GM19043 (cell line): ENCODE measurements at regions not wholly inside any gene's neighbourhood (a gene's known extent, or its start where the extent isn't known, plus 50 kb on each side); places are given as distances from the start of the nearest gene placed in this dataset.
A peak's percentile ranks its signal among the peaks of the same experiment; 100 is the strongest.

Source experiments
- ATAC-seq: cut with Tn5 transposase; IDR thresholded peaks from one replicate; pipeline ENCODE4 v1.9.1; 2021; ENCODE audit warnings: low read depth; ENCODE audit not compliant: unreplicated experiment

DNA sequence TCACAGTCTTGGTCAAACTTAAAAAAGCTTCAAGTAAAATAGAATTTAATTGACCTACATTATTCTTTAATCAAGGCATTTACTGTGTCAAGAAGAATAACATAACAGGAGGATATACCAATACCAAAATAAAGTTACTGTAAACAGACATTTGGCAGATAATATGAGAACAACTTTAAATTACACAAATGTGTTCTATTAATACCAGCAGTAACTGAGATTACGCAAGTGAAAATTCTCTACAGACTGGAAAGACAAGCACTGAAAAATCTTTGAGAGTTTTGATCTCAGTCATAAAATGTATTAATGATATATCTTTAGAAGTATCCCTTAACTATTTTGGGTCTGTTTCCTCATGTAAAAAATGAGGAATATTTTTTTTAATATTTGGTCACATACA is 169.2 kb upstream of the SOX5 start:
- ATAC-seq, result no peak

DNA sequence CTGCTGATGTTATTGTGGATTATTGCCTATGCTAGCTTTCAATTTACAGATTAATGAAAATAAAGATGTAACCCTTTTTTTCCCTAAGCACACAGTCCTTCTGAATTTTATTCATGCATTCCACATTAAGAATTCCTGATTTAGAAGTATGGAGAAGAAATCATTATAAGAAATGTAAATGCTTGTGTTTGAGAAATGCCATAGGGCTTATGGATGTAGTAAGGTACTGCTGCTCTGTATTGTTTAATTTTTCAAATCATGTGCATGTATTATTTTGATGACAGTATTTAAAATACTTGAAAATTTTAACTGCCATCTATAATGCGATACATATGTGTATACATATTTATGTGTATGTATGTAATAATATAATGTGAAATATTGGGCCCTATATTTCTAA is 167.1 kb upstream of the SOX5 start:
- ATAC-seq, result no peak

DNA sequence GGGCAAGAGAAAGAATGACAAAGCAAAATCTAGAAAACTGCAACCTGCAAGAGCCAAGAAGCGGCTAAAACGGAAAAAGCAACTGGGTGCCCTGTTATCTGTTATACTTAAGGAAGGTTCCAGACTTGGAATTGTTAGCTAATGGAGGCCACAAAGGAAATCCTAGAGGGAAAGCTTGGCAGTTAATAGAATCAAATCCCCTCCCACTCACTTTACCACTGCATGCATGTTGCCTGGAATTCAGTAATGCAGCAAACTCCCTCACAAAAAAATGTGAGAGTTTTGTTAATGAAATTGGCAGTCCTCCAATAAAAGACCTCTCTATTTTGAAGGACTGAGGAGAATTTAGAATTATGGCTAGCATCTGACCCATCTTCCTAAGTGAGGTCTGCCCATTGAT is 164.2 kb upstream of the SOX5 start:
- no peak for ATAC-seq

DNA sequence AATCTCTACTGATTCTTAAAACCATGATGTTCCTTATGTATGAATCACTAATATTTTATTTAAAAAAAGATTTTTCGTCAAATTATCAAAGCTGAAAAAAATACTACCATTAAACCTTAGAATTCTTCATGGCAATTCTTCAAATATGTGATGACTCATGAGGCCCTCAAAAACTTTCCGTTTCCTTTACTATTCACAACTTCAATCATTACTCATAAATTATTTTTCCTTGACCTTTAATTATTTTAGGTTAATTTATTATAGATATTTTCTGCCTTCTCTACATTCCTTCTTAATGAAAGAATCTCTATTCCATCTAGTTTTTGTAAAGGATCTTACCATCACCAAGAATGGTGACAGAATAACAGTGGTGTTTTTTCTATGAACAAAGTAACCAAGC is 162.1 kb upstream of the SOX5 start:
- no peak for ATAC-seq

DNA sequence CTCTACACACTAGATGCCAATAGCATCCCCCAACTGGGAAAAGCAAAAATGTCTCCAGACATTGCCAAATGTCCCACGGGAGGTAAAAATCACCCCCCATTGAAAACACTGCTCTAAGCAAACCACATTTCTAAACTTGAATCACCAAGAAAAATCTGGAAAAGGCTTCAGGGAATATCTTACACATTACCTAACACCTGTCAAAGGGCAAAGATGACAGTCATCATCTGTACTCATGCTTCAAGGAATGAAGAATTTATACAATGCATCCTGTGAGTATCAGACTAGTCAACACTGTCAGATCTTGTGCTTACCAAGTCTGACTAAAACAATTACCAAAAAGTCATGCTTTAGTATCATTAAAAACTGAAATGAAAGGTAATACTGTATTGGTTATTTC is 161.6 kb upstream of the SOX5 start:
- no peak for ATAC-seq

DNA sequence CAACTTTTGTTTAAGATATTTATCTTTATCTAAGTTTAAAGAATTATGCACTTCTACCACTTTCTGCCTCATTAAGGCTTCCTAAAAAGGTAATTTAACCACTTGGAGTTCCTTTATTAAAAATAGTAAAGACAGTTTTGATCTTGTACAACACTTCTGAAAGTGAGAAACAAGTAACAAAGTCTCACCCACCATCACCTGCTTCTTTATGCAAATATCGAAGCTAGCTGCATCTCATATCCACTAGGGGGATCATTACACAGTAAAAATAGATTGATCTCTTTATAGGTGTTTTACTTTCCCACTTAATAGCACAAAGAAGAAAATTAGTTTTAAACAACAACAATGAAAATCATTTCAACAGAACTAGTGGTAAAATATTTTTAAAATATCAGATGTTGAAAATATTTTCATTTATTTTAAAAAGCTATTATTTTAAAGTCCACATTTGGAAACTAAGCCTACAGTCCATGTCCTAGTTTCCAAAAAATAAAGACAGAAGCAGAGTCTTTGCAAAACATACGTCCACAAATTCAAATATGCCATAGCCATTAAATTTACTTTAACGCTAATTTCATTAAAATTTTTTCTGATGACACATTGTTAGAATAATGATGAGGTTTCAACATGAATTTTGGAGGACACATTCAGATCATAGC is 160.0 kb upstream of the SOX5 start:
- ATAC-seq, result peak; percentile 94

DNA sequence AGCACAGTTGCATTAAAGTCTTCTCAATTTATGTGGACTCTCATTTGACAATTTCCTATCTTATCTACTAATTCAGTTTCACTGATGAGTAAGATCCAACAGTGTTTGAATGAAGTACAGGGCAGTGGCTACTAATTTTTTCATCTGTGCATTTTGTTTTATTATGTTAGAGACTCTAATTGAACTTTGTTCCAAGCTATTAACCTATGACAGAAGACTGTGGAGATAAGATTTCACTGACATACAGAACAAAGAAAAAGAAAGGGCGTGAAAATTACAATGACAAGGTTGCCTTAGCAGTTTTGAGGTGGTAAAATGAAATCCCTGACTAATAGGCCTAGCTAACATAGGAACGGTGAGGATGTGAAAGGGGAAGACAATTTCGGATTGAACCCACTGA is 153.2 kb upstream of the SOX5 start:
- ATAC-seq, result no peak

DNA sequence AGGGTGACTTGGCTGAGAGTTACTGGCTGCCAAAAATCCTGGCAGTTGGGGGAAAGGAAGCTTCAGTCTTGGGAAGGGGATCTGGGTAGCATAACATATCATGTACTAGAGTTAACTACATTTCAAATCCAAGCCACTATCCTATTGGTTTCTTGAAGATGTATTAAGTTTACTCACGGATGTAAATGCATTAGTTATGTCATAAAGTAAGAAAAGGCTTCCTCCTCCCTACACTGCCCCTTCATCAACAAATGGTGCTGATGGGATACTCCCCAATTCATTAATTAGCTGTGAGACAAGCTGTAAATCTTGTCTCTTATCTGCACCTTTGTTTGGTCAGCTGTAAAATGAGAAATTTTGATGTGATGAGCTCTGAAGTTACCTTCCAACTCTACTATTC is 150.1 kb upstream of the SOX5 start:
- no peak for ATAC-seq

DNA sequence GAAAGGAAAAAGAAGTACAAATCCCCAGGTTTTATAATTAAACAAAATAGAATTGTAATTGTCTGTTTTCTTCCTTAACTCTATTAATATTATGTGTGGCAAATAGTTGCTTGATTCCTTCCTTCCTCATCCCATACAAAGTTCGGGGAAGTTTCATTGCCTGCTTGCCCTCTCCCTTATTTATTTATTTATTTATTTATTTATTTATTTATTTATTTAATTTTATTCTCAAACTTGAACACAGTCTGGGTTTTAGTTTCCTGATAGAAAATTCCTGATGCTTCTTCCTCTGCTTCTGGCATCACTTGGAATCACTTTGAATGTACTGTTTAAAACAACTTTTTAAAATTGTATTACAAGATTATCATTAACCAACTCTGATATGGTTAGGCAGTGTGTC is 145.8 kb upstream of the SOX5 start:
- ATAC-seq, result no peak

DNA sequence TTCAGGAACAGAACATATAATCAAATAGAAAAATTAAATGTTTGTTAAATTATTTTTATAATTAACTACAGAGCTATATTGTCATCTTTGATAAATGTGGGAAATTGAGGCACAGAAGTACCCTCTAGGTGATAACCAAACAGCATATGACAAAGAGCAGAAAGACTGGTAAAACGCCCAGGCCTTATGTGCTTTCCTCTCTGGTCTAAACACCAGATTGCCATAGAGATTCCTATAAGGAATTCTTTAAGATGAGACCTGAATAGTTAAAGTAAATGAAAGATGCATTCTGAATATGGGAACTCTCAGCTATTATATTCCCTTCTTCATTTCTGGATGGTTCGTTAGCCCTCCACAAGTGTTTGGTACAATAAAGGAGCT is 140.0 kb upstream of the SOX5 start:
- no peak for ATAC-seq

DNA sequence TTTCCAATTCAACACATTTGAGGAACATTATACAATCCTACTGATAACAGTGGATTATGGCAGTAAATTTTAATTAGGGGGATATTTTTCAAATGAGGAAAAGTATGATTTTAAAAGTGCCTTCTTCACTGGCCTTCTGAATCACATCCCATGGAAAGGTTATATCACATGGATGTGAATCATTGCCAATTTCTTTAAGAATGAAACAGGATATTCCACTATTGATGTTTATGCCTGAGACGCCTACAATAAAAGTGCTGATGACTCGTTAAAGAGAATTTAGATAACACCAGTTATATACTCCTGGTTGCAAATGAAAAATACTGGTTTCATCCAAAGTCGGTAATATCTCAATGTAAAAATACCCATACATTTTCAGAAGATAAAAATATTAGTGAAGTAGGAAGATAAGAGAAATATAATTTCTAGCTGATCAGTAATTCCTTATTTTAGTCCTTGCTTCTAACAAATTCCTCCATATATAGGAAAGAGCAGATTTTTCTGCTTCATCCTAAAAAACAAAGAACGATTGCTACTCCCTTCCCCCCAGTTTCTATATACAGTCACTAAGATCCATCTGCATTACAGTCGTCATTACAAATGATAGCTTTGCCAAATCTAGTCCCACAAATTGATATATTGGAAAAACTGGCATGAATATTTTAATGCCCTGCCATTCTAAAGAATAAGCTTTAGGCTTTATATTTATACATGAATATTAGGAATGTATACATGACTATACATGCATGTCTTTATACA is 139.5 kb upstream of the SOX5 start:
- no peak for ATAC-seq

DNA sequence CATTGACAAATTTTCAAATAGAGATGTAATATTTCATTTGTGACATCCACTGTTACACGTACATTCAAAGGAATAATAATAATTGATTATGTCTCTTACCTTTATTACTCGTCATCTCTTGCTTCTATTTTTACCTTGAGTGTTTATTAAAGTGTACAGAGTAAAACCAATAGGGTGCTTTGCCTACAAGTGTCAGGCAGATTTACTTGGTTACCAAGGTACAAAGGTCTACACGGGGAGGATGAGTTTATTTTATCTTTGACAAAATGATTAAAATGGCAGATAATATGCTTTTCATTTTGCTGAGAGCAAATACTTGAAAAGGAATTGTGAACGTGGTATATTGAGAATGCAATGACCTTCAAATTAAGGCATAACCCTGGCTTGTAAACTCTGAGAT is 137.8 kb upstream of the SOX5 start:
- ATAC-seq, result no peak

DNA sequence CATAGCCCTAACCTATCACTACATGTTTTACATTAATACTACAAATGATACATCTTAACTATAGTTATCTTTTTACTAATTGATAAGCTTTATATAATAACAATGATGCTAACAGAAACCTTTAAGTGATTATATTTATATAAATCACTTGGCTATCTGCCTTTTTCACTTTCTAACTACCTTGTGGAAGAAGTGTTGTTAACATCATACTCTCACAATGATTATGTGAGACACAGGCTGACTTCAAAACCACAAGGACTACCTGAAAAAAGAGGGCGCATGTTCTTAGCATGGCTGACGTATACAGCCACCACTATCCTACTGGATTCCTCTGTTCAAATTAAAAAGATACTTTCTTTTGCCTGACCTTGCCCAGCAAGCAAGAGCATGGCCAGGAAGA is 135.3 kb upstream of the SOX5 start:
- no peak for ATAC-seq

DNA sequence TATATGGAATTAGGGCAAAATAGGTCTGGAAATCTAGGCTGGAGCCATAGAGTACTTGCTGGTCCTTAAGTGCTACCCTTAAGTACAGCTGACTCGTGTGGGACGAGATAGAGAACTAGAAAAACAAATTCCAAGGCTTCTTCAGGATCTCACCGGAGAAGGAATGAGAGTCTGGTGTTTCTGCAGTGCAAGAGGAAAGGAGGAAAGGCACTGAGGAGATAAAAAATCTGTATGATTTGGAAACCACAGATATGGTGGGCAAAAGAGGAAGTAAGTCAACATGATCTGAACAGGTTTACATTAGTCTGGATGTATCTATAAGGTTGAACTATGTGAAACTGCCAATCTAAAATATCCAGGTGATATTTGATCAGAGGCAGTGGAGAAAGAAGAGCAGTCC is 134.4 kb upstream of the SOX5 start:
- no peak for ATAC-seq

DNA sequence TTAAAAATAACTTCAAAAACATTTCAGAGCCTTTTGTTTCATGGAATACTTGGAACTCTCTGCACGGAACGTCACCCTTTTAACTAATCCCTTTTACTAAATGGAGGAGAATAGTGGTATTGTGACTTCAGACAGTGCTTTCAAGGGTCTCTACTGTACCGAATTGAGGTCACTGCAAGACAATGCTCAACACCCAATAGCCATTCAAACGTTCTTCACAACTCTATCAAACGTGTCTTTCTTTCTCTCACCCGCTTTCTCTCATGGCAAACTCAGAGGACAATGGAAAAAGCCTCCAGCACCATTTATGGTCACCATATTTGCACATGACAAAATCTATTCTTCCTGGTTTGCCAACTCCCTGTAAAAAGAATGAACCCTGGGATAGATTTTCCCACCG is 132.1 kb upstream of the SOX5 start:
- no peak for ATAC-seq

DNA sequence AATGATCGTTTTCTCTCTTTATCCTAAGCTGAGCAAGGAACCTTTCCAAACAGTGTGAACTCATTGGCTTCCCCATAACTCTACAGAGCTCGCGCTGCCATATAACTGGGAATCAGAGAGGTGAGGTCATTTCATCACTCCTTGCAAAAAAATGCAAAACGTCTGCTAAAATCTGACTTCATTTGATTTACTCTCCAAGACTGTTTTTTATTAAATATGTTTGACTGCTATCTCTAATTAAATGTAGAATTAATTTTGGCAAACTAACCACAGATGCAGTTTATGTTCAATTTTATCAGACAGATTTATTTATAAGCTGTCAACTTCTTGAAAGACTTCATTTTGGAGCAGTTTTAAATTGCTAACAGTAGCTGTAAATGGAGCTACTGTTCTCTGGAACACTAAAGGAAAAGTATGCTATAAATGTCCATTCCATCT is 131.6 kb upstream of the SOX5 start:
- ATAC-seq, result no peak

DNA sequence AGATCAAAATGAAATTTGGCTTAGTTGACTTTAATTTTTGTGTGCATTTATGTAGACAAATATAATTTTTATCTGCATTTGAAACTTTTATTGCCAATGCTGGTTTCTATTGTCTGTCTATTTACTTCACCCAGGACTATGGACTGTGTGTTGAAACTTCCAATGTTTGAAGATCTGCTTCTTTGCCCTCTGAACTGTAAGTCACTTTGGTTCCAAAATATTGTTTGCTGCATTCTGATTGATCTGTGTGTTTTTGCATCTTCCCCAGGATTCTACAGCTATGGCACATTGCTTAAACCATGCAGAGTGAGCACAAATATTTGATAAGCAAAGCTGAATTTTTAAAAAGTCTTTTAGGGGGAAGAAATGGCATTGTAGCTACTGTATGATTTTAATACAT is 131.0 kb upstream of the SOX5 start:
- no peak for ATAC-seq

DNA sequence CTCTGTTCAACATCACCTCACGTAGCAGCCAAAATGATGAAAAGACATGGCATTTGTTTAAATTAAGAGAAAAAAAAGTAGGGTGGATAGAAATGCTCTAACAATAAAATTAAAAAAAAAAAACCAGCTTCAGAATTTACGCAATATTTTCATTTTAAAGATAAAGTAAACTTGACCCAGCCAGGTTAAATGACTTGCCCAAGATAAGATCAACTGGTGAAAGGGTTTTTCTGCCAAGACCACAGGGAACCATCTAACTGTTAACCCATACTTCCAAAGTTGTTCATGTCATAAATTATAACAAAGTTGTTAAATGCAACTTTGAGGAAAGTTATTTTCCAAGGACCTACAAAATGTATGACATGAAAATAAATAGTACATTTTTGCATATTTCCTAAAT is 129.6 kb upstream of the SOX5 start:
- ATAC-seq, result no peak

DNA sequence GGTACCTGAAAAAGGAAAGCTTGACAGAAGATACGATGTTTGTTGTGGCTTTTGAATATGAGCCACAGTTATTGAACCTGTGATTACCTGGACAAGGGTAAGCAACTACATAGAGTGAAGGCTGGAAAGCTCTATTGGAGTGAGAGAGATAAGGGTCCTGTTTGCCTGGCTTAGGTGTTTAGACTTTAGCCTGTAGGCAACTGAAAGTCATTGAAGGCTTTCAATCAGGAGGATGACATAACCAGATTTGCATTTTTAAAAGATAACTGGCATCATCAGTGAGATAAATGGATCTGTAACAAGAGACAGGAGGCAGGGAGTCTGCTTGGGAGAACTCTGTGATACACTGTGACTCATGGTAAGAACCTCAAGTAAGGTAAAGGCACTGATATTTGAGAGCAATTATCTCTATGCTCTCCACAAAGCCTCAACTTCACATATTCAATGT is 128.9 kb upstream of the SOX5 start:
- no peak for ATAC-seq

DNA sequence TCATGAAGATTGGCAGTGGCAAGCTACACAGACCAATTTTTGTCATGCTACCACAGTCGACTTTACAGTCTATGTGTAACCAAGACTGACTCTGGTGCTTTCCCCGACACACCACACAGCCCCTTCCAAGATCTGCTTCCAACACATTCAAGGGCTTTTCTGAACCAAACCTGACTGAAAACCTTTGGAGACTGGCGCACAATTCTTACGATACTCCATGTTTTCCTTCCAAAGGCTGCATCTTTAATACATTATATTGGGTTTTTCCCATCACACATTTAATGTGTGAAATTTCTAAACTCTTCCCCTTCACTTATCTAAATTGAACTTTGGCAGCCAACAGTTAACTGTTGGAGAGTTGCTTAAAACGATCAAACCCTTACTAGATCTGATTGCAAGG is 127.7 kb upstream of the SOX5 start:
- no peak for ATAC-seq

DNA sequence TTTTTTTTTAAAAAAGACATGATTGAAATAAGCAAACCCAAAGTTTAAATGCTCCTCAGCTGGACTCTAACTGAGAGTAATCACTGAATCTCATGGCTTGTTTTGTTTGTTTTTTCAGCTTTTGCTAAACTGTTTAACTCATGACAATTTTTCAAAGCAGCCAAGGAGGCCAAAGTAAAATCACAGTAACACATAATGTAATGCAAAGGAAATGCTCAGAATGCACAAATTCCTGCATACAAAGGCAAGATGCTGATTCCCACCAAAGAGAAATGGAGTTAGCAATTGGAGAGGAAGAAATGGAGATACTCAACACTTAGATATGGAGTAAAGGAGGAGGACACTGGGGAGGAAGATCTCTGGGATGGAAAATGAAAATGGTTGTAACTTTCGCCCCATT is 126.2 kb upstream of the SOX5 start:
- no peak for ATAC-seq

DNA sequence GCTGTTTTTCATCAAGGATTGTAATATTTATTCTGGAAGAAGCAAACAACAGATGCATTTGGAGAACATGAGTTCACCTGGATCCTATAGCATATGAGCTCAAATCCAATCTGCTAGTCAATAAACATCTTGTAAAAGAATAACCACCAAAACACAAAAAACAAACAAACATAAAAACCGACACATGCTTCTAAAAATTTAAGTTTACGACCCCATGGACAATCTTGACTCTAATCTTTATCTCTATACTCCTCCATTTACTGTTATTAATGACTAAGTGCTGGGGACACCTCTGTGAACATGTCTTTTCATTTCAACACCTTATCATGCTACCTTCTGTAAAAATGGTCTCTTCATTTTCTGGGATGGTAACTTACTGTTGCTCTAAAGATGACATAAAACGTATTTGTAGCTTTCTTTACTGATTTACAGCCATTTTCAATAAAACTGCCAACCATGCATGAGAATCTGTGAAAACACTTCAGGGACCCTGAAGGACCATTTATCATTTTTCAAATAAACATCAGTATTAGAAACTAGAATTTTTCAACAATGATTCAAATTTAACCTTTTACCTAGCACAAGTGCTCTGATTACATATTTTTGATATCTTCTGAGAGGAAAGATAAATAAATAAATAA is 123.8 kb upstream of the SOX5 start:
- no peak for ATAC-seq
